Gastroesophageal sphincter (tissue), 3 donors: ENCODE measurements at regions not wholly inside any gene's neighbourhood (a gene's known extent, or its start where the extent isn't known, plus 50 kb on each side); places are given as distances from the start of the nearest gene placed in this dataset.

ENCODE experiments used
- CTCF ChIP-seq, 4 experiments: fragments of 200-600 bp in 2 of 4; fragments of 450-650 bp in 2 of 4; sonication (generic) in 1 of 4; IDR thresholded peaks; one replicate each; pipeline ENCODE4 v1.5.1; 2017 to 2019; ENCODE audit warnings: antibody characterized with exemption in 4 of 4, mild to moderate bottlenecking in 2 of 4, moderate library complexity in 2 of 4
- EP300 ChIP-seq: sonication (generic); formaldehyde crosslinking; IDR thresholded peaks from one replicate; pipeline ENCODE4 v1.6.1; 2017; ENCODE audit warnings: antibody characterized with exemption, mild to moderate bottlenecking
- POLR2A ChIP-seq, 2 donors: fragments of 450-650 bp; IDR thresholded peaks; one replicate each; pipeline ENCODE4 v1.6.1; 2017; ENCODE audit warnings: antibody characterized with exemption in 2 of 2, mild to moderate bottlenecking in 2 of 2, moderate library complexity in 1 of 2

- TF ChIP-seq CTCF (IDR thresholded peaks at IDR 0.05): no peak
- no peak for TF ChIP-seq EP300
- no peak for TF ChIP-seq POLR2A (IDR thresholded peaks at IDR 0.05)
Observed at GRCh38 chr6:106785298-106785697, 155.9 kb downstream of the QRSL1 start.
